GM12892 (cell line): ENCODE measurements at regions not wholly inside any gene's neighbourhood (a gene's known extent, or its start where the extent isn't known, plus 50 kb on each side); places are given as distances from the start of the nearest gene placed in this dataset.

Source experiments
- POLR2A ChIP-seq: IDR thresholded peaks from 2 replicates; pipeline ENCODE4 v1.6.1; 2011; ENCODE audit warnings: low read depth, low read length, control low read depth
- POLR2AphosphoS5 ChIP-seq: IDR thresholded peaks from 2 replicates; pipeline ENCODE4 v1.6.1; 2011; ENCODE audit warnings: low read depth, low read length, control low read depth
- TAF1 ChIP-seq: IDR thresholded peaks from 2 replicates; pipeline ENCODE4 v1.6.1; 2011; ENCODE audit warnings: low read depth, mild to moderate bottlenecking, control low read depth, low read length, borderline replicate concordance

DNA sequence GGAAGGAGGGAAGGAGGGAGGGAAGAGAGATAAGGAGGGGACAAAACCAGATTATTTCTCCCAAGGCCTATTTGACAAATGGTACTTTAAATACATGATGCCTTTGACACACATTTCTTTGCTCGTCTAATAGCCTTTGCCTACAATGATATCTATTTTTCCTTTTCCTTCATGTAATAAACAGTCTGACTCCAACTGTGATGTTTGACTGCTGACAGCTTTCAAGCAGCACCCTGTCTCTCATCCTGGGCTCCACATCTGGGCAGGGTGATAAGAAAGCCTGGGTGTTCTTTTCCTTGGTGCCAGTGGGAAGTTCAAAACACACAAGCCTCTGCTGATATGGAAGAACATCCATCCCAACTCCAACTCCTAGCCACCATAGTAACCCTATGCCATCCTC, 1277.7 kb upstream of the NXPH2 start:
- TF ChIP-seq TAF1 (no peak), POLR2AphosphoS5 (no peak), POLR2A (no peak)
